Adipocyte (in vitro differentiated cells): ENCODE measurements at regions not wholly inside any gene's neighbourhood (a gene's known extent, or its start where the extent isn't known, plus 50 kb on each side); places are given as distances from the start of the nearest gene placed in this dataset.

ENCODE experiments used
- DNase-seq: peaks from one replicate; pipeline ENCODE4 v3.0.0-alpha.2; 2015; ENCODE audit warnings: low read depth
- H3K27me3 ChIP-seq: replicated peaks from 2 replicates; pipeline ENCODE4 v1.7.0; 2013; ENCODE audit warnings: mild to moderate bottlenecking, low read length, moderate library complexity; ENCODE audit not compliant: control insufficient read depth, insufficient read depth
- H3K36me3 ChIP-seq: 2 replicates; pipeline ENCODE4 v1.7.0; 2013; ENCODE audit warnings: low read length, mild to moderate bottlenecking, moderate library complexity; ENCODE audit not compliant: control insufficient read depth, insufficient read depth, severe bottlenecking
- H3K4me1 ChIP-seq: 2 replicates; pipeline ENCODE4 v1.7.0; 2013; ENCODE audit warnings: mild to moderate bottlenecking, low read length, moderate library complexity; ENCODE audit not compliant: control insufficient read depth, insufficient read depth
- H3K4me3 ChIP-seq: 2 replicates; pipeline ENCODE4 v1.7.0; 2013; ENCODE audit warnings: mild to moderate bottlenecking, low read length, moderate library complexity
- H3K9ac ChIP-seq: 2 replicates; pipeline ENCODE4 v1.7.0; 2013; ENCODE audit warnings: mild to moderate bottlenecking, low read length, moderate library complexity
- H3K9me3 ChIP-seq: 2 replicates; pipeline ENCODE4 v1.7.0; 2013; ENCODE audit warnings: mild to moderate bottlenecking, low read length, moderate library complexity; ENCODE audit not compliant: control insufficient read depth

DNA sequence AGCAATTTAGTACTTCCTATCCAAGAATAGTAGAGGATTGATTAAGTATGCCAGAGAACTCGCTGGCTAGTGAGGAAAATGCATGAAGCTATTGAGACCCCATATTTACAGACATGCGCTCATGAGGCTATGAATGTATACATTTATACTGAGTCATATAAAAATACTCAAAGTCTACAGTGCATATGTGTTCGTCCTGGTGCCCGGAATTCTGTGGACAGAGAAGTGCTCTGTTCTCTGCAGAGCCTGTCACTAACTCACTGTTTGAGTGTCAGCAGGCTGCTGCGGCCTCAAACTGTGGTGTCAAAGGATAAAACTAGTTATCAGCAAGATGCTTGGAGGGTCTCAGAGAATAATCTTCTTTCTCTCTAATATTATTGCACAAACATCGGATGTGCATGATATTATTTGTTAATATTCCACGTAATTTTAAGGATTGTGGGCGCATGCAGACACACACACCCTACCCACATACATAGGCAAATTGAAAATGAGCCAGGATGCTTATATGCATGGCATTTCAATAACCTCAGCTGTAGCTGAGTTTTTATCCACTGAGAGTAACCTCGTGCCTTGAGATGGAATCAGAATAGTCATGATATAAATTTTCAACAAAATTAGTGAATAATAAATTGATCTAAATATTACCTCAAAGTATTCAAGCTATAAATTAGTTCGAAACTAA is 50.0 kb upstream of the TSC22D2 start:
- DNase-seq: no peak
- Histone ChIP-seq H3K36me3 (no peaks in the 10 kb centered on the region), H3K27me3 (no peaks in the 10 kb centered on the region), H3K9ac (no peak overlapping the region), H3K9me3 (no peaks in the 10 kb centered on the region), H3K4me1 (no peaks in the 10 kb centered on the region), H3K4me3 (no peak overlapping the region)

DNA sequence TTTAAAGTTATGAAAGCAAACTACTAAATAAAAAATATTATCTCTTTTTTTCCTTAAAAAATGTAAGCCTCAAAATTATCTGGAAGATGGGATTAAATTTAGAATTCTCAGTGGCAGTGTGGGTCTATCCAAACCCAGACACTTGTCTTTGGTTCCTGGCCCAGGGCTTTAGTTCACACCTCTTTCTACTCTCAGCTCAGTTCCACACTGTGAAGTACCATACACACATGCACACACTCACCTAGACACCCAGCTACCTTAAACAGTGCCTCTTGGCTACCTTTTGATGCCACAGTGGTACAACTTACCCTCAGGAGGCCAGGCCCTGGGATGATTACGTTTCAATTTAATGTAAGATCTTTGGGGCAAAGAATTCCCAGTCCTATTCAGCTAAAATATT is 51.0 kb upstream of the TSC22D2 start:
- Histone ChIP-seq H3K9me3 (no peaks in the 10 kb centered on the region), H3K9ac (no peak overlapping the region), H3K27me3 (no peaks in the 10 kb centered on the region), H3K4me3 (no peak overlapping the region), H3K36me3 (no peaks in the 10 kb centered on the region), H3K4me1 (no peaks in the 10 kb centered on the region)
- DNase-seq: no peak

DNA sequence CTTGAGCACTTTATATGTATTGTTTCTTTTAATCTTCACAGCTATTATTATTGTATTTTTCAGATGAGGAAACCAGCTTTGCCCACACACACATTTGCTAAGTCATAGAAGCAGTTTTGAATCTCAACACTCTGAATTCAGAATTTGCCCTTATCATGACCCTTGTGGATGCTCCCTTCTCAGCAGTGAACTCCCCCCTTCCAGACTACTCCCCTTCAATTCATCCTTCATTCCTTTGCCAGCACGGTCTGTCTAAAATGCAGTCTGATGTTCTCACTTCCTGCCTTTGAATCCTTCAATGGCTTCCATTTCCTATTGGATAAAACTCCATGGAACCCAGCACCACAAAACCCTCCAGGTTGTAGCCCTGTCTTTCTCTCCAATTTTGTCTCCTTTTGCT is 52.5 kb upstream of the TSC22D2 start:
- peaks cover 1% of the 10 kb centered on the region for H3K4me1 ChIP-seq
- no peaks in the 10 kb centered on the region for H3K9me3 ChIP-seq
- no peaks in the 10 kb centered on the region for H3K36me3 ChIP-seq
- H3K4me3 ChIP-seq: no peak overlapping the region
- H3K9ac ChIP-seq: no peak overlapping the region
- no peak for DNase-seq
- H3K27me3 ChIP-seq: no peaks in the 10 kb centered on the region

- no peaks in the 10 kb centered on the region for H3K9me3 ChIP-seq
- no peaks in the 10 kb centered on the region for H3K36me3 ChIP-seq
- H3K4me3 ChIP-seq: no peak overlapping the region
- H3K4me1 ChIP-seq: peaks cover 24% of the 10 kb centered on the region
- H3K9ac ChIP-seq: no peak overlapping the region
- DNase-seq: no peak
- no peaks in the 10 kb centered on the region for H3K27me3 ChIP-seq
Measured at GRCh38 chr3:150352931-150353330, 55.2 kb upstream of the TSC22D2 start.

DNA sequence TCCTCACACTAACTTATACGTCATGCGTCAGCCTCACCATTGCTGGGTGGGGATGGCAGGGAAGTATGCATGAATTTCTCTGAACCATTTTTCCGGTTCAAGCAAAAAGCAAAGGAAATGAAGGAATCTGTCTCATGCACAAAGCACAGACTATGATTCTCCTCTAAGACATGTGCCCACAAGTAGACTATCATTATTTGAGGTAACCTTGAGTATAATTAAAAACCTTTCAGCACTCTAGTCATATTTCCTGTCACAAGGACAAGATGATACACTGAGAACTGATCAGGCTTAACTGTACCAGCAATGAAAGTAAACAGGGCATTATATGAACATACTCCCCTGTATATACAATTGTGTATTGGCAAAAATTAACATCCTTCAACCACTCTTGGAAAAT is 56.7 kb upstream of the TSC22D2 start:
- Histone ChIP-seq H3K9ac (no peak overlapping the region), H3K9me3 (no peaks in the 10 kb centered on the region), H3K4me3 (no peak overlapping the region), H3K36me3 (no peaks in the 10 kb centered on the region), H3K27me3 (no peaks in the 10 kb centered on the region), H3K4me1 (peaks cover 40% of the 10 kb centered on the region)
- DNase-seq: no peak

DNA sequence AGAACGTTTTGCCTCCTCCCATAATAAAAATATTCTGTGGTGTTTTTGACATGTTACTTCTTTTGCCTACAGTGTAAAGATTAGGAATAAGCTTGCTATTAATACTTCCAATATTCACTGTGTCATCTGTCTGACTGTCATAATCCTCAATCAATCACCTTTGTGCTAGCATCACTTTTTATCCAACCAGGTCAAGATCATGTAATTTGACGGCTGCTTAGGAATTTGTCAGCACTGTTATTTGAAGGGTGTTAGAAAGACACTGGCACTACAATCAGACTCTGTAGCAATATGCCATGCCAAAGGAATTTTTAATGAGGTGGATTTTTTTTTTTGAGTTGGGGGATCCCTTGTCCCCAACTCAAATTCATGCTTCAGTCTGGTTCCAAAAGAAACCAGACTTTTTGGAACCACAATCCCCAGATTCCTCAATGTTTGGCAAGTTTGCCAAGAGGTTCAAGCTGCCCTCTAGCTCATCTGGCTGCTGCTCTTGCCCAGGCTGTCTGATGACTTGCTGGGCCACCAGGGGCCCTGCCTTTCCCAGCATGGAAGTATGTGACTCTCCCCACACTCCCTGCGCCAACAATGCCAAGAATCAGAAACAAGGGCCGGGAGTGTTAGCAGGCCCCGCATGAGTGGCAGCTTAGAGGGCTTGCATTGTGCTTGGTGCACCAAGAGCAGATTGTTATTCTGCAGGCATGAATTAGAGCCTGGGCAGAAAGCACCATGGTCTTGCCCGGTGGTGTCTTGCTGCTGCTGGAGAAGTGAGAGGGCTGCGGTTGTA is 58.6 kb upstream of the TSC22D2 start:
- H3K9me3 ChIP-seq: no peaks in the 10 kb centered on the region
- no peaks in the 10 kb centered on the region for H3K27me3 ChIP-seq
- H3K36me3 ChIP-seq: no peaks in the 10 kb centered on the region
- peak overlapping the region; percentile 81 for H3K9ac ChIP-seq
- DNase-seq: peak; percentile 37
- H3K4me1 ChIP-seq: peaks cover 54% of the 10 kb centered on the region
- peak overlapping the region; percentile 73 for H3K4me3 ChIP-seq

DNA sequence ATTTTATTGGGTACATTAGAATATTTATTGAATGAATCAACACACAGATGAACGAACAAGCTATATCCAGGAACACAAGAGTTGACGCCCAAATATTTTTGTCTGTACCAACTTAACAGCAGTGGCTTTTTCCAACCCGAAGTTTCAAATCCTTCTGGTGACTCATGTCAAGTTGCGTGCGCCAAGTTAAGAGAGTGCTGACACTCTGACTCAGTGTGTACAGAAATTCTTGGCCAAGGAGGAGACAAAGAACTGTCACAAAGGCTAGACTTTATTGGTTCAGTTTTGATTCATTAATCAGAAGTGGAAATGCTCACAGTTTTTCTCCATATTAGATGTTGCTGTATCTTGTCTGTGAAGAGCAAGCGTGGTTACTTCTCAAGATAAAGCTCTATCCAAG is 59.6 kb upstream of the TSC22D2 start:
- Histone ChIP-seq H3K4me3 (peak overlapping the region; percentile 73), H3K4me1 (peaks cover 56% of the 10 kb centered on the region), H3K9ac (peak overlapping the region; percentile 81), H3K9me3 (no peaks in the 10 kb centered on the region), H3K27me3 (no peaks in the 10 kb centered on the region), H3K36me3 (no peaks in the 10 kb centered on the region)
- peak; percentile 91 for DNase-seq

- peak overlapping the region; percentile 76 for H3K9ac ChIP-seq
- H3K4me3 ChIP-seq: peak overlapping the region; percentile 66
- DNase-seq: peak; percentile 84
- H3K27me3 ChIP-seq: no peaks in the 10 kb centered on the region
- peaks cover 65% of the 10 kb centered on the region for H3K4me1 ChIP-seq
- no peaks in the 10 kb centered on the region for H3K9me3 ChIP-seq
- H3K36me3 ChIP-seq: no peaks in the 10 kb centered on the region
Measured at GRCh38 chr3:150346981-150347863, 60.9 kb upstream of the TSC22D2 start.

DNA sequence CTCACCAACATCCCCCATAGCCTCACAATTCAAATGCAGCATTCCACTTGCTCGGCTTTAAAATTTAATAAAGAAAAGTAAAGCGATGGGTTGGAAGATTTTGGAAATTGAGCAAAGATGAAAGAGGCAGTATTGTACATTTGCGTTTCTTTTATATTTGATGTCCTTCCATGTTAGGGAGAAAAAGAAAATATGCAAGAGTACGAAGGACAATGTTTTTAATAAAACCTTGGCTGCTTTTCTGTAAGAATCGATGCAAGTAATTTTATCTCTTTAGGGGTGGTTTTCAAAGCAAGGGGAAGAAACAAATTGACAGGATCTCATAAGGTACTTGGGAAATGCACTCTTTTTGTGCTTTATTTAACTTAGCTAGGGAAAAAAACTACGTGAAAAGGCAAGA is 61.8 kb upstream of the TSC22D2 start:
- Histone ChIP-seq H3K4me1 (peaks cover 65% of the 10 kb centered on the region), H3K27me3 (no peaks in the 10 kb centered on the region), H3K9me3 (no peaks in the 10 kb centered on the region), H3K36me3 (no peaks in the 10 kb centered on the region), H3K4me3 (peak overlapping the region; percentile 66), H3K9ac (peak overlapping the region; percentile 76)
- no peak for DNase-seq

DNA sequence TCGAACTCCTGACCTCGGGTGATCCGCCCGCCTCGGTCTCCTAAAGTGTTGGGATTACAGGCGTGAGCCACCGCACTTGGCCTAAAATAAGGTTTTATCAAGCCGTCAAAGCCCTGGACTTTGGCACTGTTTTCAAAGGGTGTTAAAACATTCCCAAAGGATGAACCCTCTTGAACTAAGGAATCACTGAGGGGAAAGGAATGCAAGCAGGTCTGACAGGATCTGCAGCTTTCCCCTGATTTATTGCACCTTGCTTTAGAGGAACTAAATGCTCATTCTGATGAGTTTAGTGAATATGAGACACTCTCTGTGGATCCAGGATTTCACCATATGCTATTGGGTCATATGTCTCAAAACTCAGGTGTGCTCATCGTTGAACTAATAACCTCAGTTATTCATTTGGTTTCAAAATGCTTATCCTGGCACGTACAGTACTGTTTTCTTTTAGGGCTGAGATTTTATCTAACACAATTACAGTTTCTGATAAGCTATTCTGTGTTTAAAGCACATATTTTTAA is 63.0 kb upstream of the TSC22D2 start:
- no peaks in the 10 kb centered on the region for H3K27me3 ChIP-seq
- H3K9ac ChIP-seq: no peak overlapping the region
- H3K36me3 ChIP-seq: no peaks in the 10 kb centered on the region
- no peak for DNase-seq
- peaks cover 59% of the 10 kb centered on the region for H3K4me1 ChIP-seq
- no peak overlapping the region for H3K4me3 ChIP-seq
- H3K9me3 ChIP-seq: no peaks in the 10 kb centered on the region
